HepG2 (cell line): ENCODE measurements at regions not wholly inside any gene's neighbourhood (a gene's known extent, or its start where the extent isn't known, plus 50 kb on each side); places are given as distances from the start of the nearest gene placed in this dataset.

Experiments used
- ATAC-seq: fragments of 200-7000 bp; cut with Tn5 transposase; 3 replicates; pipeline ENCODE4 v1.9.1; 2020; ENCODE audit warnings: mild to moderate bottlenecking, moderate library complexity
- BruUV-seq: library from RNA; stranded (reverse); fragments of 400-500 nt; replicated peaks from 2 replicates; lab custom pipeline; 2021; lab: Mats Ljungman, UMichigan
- CTCF ChIA-PET: fragments of 300-600 bp; formaldehyde crosslinking; extraction: SDS; loops from one replicate; lab custom pipeline; 2021; ENCODE audit warnings: low total read pairs, inconsistent platforms, low intra/inter-chr PET ratio; lab: Yijun Ruan, JAX
- POLR2A ChIA-PET: fragments of 350-600 bp; sonication (Branson Sonifier 250); formaldehyde crosslinking; loops from one replicate; lab custom pipeline; 2020; ENCODE audit warnings: antibody characterized with exemption, inconsistent platforms; lab: Yijun Ruan, JAX
- DNase-seq: peaks from one replicate; pipeline ENCODE4 v3.0.0-alpha.2; 2015; ENCODE audit warnings: low spot score
- FAIRE-seq: peaks from 3 replicates; lab custom pipeline; 2011; peaks lifted over from hg19 to GRCh38; lab: Jason Lieb, UNC
- H2AFZ ChIP-seq: one replicate; pipeline ENCODE4 v1.6.1; 2011; ENCODE audit warnings: low read length, inconsistent platforms
- H3K27ac ChIP-seq: fragments of 300-600 bp; 3 replicates; pipeline ENCODE4 v1.8.0; 2011; ENCODE audit warnings: mixed run types, mild to moderate bottlenecking, mixed read lengths, low read length, inconsistent platforms; ENCODE audit not compliant: insufficient read depth; ENCODE audit errors: extremely low read length
- H3K27me3 ChIP-seq, 2 experiments: fragments of 200-600 bp in 1 of 2; 2 replicates in 1 of 2; 3 replicates in 1 of 2; pipeline versions ENCODE4 v1.6.0 to v1.8.0; 2011; ENCODE audit warnings: low read length in 2 of 2, mild to moderate bottlenecking in 2 of 2, moderate library complexity in 2 of 2, inconsistent platforms in 1 of 2; ENCODE audit not compliant: insufficient read depth in 2 of 2, control insufficient read depth in 1 of 2
- H3K36me3 ChIP-seq, 2 experiments: fragments of 200-600 bp in 1 of 2; replicated peaks in 1 of 2; 2 replicates in 1 of 2; 3 replicates in 1 of 2; pipeline versions ENCODE4 v1.5.1 to v1.8.0; 2011; ENCODE audit warnings: low read length in 2 of 2, inconsistent platforms in 1 of 2; ENCODE audit not compliant: insufficient read depth in 2 of 2, control insufficient read depth in 1 of 2
- H3K4me1 ChIP-seq: 2 replicates; pipeline ENCODE4 v1.5.1; 2012; ENCODE audit warnings: low read length, inconsistent platforms; ENCODE audit not compliant: insufficient read depth
- H3K4me2 ChIP-seq: 2 replicates; pipeline ENCODE4 v1.6.0; 2011; ENCODE audit warnings: low read depth, low read length, inconsistent platforms
- H3K4me3 ChIP-seq, 3 experiments: fragments of 200-600 bp in 1 of 3; sonication (generic), shearing (Covaris generic) in 1 of 3; replicated peaks in 1 of 3; 2 replicates each; pipeline ENCODE4 v1.5.1; 2011 to 2016; ENCODE audit warnings: low read length in 3 of 3, inconsistent platforms in 2 of 3, low read depth in 2 of 3, mild to moderate bottlenecking in 2 of 3, control low read depth in 1 of 3, mixed read lengths in 1 of 3; ENCODE audit not compliant: insufficient read depth in 1 of 3
- H3K79me2 ChIP-seq: one replicate; pipeline ENCODE4 v1.6.1; 2011; ENCODE audit warnings: low read length, inconsistent platforms; ENCODE audit not compliant: insufficient read depth
- H3K9ac ChIP-seq: 2 replicates; pipeline ENCODE4 v1.6.0; 2011; ENCODE audit warnings: mild to moderate bottlenecking, low read depth, low read length, inconsistent platforms; ENCODE audit not compliant: insufficient read depth
- H3K9me3 ChIP-seq: 2 replicates; pipeline ENCODE4 v1.5.1; 2012; ENCODE audit warnings: mild to moderate bottlenecking, low read length
- H4K20me1 ChIP-seq: 2 replicates; pipeline ENCODE4 v1.6.0; 2011; ENCODE audit warnings: inconsistent platforms, mild to moderate bottlenecking, low read length, moderate library complexity; ENCODE audit not compliant: insufficient read depth
- ARNT2 ChIP-seq: sonication (generic); formaldehyde crosslinking; IDR thresholded peaks from 2 replicates; pipeline ENCODE4 v1.8.0; 2022; ENCODE audit warnings: mild to moderate bottlenecking, low read depth, missing genetic modification reagents, moderate library complexity
- BRCA1 ChIP-seq: sonication (generic); formaldehyde crosslinking; IDR thresholded peaks from 2 replicates; pipeline ENCODE4 v1.4.0; 2020; ENCODE audit warnings: missing genetic modification reagents
- DR1 ChIP-seq: sonication (generic); formaldehyde crosslinking; IDR thresholded peaks from 2 replicates; pipeline ENCODE4 v1.8.0; 2021; ENCODE audit warnings: mild to moderate bottlenecking, missing genetic modification reagents, inconsistent platforms
- HMG20B ChIP-seq: conservative IDR thresholded peaks from 2 replicates; pipeline ENCODE4 v1.6.1; 2016; ENCODE audit warnings: missing genetic modification reagents, missing compliant biosample characterization
- NCOA2 ChIP-seq: sonication (generic); formaldehyde crosslinking; IDR thresholded peaks from 2 replicates; pipeline ENCODE4 v1.8.0; 2022; ENCODE audit warnings: inconsistent platforms
- PCBP1 ChIP-seq: fragments of 200-400 bp; formaldehyde crosslinking; IDR thresholded peaks from 2 replicates; pipeline ENCODE4 v1.6.1; 2017; ENCODE audit warnings: mild to moderate bottlenecking, low read depth, low read length, borderline replicate concordance
- SIN3A ChIP-seq: IDR thresholded peaks from 2 replicates; pipeline ENCODE4 v1.6.1; 2011; ENCODE audit warnings: low read depth, mild to moderate bottlenecking, control low read depth, low read length, borderline replicate concordance
- ZNF562 ChIP-seq: sonication (generic); formaldehyde crosslinking; IDR thresholded peaks from 2 replicates; pipeline ENCODE4 v1.8.0; 2022; ENCODE audit warnings: missing genetic modification reagents, borderline replicate concordance
- ZNF737 ChIP-seq: sonication (generic); formaldehyde crosslinking; IDR thresholded peaks from 2 replicates; pipeline ENCODE4 v1.5.0; 2020; ENCODE audit warnings: missing genetic modification reagents, mild to moderate bottlenecking, borderline replicate concordance
- WGBS: methylation state at CpG from one replicate; pipeline ENCODE4 v1.1.6; 2017; ENCODE audit warnings: low lambda C conversion rate; 5-methylcytosine and 5-hydroxymethylcytosine counted together
- in situ Hi-C: cut with HindIII; loops from 2 replicates; pipeline ENCODE4 v1.10.0; 2017; ENCODE audit warnings: low pct_unique_long_range_greater_than_20kb; ENCODE audit not compliant: extremely low pct_ligation_motif_present
- intact Hi-C: fragments of 100-400 bp; cut with micrococcal nuclease; formaldehyde crosslinking; loops from one replicate; pipeline ENCODE4 v1.10.0; 2022; ENCODE audit not compliant: unreplicated experiment
- TF ChIP-seq, protein P1 (sequence below): sonication (generic); formaldehyde crosslinking; IDR thresholded peaks from 2 replicates; pipeline ENCODE4 v1.5.1; 2020; ENCODE audit warnings: mild to moderate bottlenecking, missing genetic modification reagents

DNA sequence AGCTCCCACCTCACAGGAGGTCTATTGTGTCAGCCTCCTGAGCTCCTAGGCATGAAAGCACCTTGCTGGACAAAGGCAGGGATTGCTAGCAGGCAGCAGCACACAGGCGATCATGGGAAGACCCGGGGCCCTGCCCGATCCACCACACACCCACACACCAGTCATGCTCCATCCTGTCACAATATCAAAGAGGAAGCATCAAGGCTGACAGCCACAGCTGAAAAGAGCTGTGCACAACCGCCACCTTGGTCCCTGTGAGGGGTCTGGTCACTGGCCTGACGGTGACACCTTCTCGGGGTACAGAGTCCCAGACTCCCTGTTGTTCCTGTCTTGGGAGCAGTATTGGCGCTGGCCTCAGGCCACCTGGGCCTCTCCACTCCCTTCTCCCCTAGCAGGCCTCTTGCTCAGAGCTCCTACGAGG is 89.7 kb upstream of the RET start:
- BruUV-seq, result no TSS peak
- H2AFZ ChIP-seq, result no peak overlapping the region
- H3K4me1 ChIP-seq, result no peaks in the 10 kb centered on the region
- TF ChIP-seq HMG20B (CRISPR knock-in tag), result no peak
- TF ChIP-seq BRCA1 (CRISPR knock-in tag), result no peak
- TF ChIP-seq PCBP1, result no peak
- no peak for TF ChIP-seq SIN3A
- TF ChIP-seq DR1 (CRISPR knock-in tag), result no peak
- TF ChIP-seq NCOA2 (CRISPR knock-in tag), result no peak
- TF ChIP-seq ARNT2 (CRISPR knock-in tag), result no peak
- TF ChIP-seq, protein P1, sequence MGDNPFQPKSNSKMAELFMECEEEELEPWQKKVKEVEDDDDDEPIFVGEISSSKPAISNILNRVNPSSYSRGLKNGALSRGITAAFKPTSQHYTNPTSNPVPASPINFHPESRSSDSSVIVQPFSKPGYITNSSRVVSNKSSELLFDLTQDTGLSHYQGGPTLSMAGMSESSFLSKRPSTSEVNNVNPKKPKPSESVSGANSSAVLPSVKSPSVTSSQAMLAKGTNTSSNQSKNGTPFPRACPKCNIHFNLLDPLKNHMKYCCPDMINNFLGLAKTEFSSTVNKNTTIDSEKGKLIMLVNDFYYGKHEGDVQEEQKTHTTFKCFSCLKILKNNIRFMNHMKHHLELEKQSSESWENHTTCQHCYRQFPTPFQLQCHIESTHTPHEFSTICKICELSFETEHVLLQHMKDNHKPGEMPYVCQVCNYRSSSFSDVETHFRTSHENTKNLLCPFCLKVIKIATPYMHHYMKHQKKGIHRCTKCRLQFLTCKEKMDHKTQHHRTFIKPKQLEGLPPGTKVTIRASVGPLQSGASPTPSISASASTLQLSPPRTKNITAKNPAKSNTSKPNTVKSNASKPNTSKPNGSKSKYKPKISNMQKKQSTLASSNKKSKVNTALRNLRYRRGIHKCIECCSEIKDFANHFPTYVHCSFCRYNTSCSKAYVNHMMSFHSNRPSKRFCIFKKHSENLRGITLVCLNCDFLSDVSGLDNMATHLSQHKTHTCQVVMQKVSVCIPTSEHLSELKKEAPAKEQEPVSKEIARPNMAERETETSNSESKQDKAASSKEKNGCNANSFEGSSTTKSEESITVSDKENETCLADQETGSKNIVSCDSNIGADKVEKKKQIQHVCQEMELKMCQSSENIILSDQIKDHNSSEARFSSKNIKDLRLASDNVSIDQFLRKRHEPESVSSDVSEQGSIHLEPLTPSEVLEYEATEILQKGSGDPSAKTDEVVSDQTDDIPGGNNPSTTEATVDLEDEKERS (CRISPR knock-in tag), result no peak
- TF ChIP-seq ZNF562 (CRISPR knock-in tag), result no peak
- TF ChIP-seq ZNF737 (CRISPR knock-in tag), result no peak
- H3K4me3 ChIP-seq, result no peak overlapping the region
- in situ Hi-C loops, result no loop called here
- intact Hi-C loops, result no loop called here
- no CpG with 5 or more reads among the region's 8 CpGs for WGBS
- ChIA-PET CTCF (no interaction called here), POLR2A (no interaction called here)
- no peaks in the 10 kb centered on the region for H3K9me3 ChIP-seq
- H3K27me3 ChIP-seq, result peaks cover 7 to 21% of the 10 kb centered on the region in 2 experiments; a peak in 3 of 5 replicates
- DNase-seq, result no peak
- H3K4me2 ChIP-seq, result no peak overlapping the region
- no peaks in the 10 kb centered on the region for H3K36me3 ChIP-seq
- no peaks in the 10 kb centered on the region for H3K79me2 ChIP-seq
- H4K20me1 ChIP-seq, result no peaks in the 10 kb centered on the region
- H3K9ac ChIP-seq, result no peak overlapping the region
- ATAC-seq, result no peak
- H3K27ac ChIP-seq, result no peak overlapping the region
- no peak for FAIRE-seq
